PC-3 (cell line): ENCODE measurements at regions not wholly inside any gene's neighbourhood (a gene's known extent, or its start where the extent isn't known, plus 50 kb on each side); places are given as distances from the start of the nearest gene placed in this dataset.

ENCODE experiments used
- ATAC-seq: fragments of 200-7000 bp; cut with Tn5 transposase; 2 replicates; pipeline ENCODE4 v1.9.1; 2020; ENCODE audit warnings: mild to moderate bottlenecking, moderate library complexity
- BruUV-seq: library from RNA; stranded (reverse); fragments of 400-500 nt; replicated peaks from 2 replicates; lab custom pipeline; 2021; lab: Mats Ljungman, UMichigan
- CTCF ChIA-PET: fragments of 300-600 bp; sonication (Branson Sonifier 250); formaldehyde crosslinking; loops from one replicate; lab custom pipeline; 2022; ENCODE audit warnings: antibody characterized with exemption; lab: Charles Lee
- POLR2A ChIA-PET: fragments of 300-600 bp; sonication (Branson Sonifier 250); formaldehyde crosslinking; loops from one replicate; lab custom pipeline; 2022; ENCODE audit warnings: antibody characterized with exemption; ENCODE audit not compliant: unreplicated experiment; lab: Charles Lee
- DNase-seq: peaks from one replicate; pipeline ENCODE4 v3.0.0-alpha.2; 2015
- H2AFZ ChIP-seq: fragments of 300-600 bp; sonication (generic); 2 replicates; pipeline ENCODE4 v1.6.0; 2016; ENCODE audit warnings: antibody characterized with exemption, low read length
- H3F3A ChIP-seq: fragments of 300-600 bp; sonication (generic); one replicate; pipeline ENCODE4 v1.6.0; 2017; ENCODE audit warnings: antibody characterized with exemption, low read length, control low read depth, mild to moderate bottlenecking; ENCODE audit not compliant: unreplicated experiment
- H3K27ac ChIP-seq: fragments of 300-600 bp; sonication (generic); 2 replicates; pipeline ENCODE4 v1.5.1; 2016; ENCODE audit warnings: mild to moderate bottlenecking, low read length
- H3K27me3 ChIP-seq: fragments of 300-600 bp; sonication (generic); 2 replicates; pipeline ENCODE4 v1.6.1; 2016; ENCODE audit warnings: low read length, mixed read lengths
- H3K36me3 ChIP-seq: fragments of 300-600 bp; sonication (generic); 2 replicates; pipeline ENCODE4 v1.6.1; 2016; ENCODE audit warnings: low read depth, mixed run types, low read length, mixed read lengths
- H3K4me1 ChIP-seq: fragments of 300-600 bp; sonication (generic); 2 replicates; pipeline ENCODE4 v1.5.1; 2016; ENCODE audit warnings: low read length; ENCODE audit not compliant: insufficient read depth
- H3K4me2 ChIP-seq: fragments of 300-600 bp; sonication (generic); 2 replicates; pipeline ENCODE4 v1.6.0; 2016; ENCODE audit warnings: low read length
- H3K4me3 ChIP-seq: fragments of 300-600 bp; sonication (generic); 2 replicates; pipeline ENCODE4 v1.5.1; 2016; ENCODE audit warnings: mild to moderate bottlenecking, low read length, mixed read lengths
- H3K79me2 ChIP-seq: fragments of 300-600 bp; sonication (generic); 2 replicates; pipeline ENCODE4 v1.6.1; 2017; ENCODE audit warnings: low read length, mixed read lengths
- H3K9ac ChIP-seq: fragments of 300-600 bp; sonication (generic); 2 replicates; pipeline ENCODE4 v1.6.0; 2016; ENCODE audit warnings: mild to moderate bottlenecking, low read length
- H3K9me2 ChIP-seq: fragments of 300-600 bp; sonication (generic); replicated peaks from 2 replicates; pipeline ENCODE4 v1.6.1; 2016; ENCODE audit warnings: mixed run types, low read length, mixed read lengths
- H3K9me3 ChIP-seq: fragments of 300-600 bp; sonication (generic); 2 replicates; pipeline ENCODE4 v1.6.1; 2016; ENCODE audit warnings: low read length, mixed read lengths
- H4K20me1 ChIP-seq: fragments of 300-600 bp; sonication (generic); 2 replicates; pipeline ENCODE4 v1.6.1; 2016; ENCODE audit warnings: low read length, mixed read lengths
- CTCF ChIP-seq: fragments of 300-600 bp; sonication (generic); conservative IDR thresholded peaks from 2 replicates; pipeline ENCODE4 v1.5.1; 2017; ENCODE audit warnings: antibody characterized with exemption, low read depth, mild to moderate bottlenecking, low read length
- EZH2 ChIP-seq: fragments of 300-600 bp; sonication (generic); IDR thresholded peaks from one replicate; pipeline ENCODE4 v1.6.1; 2017; ENCODE audit warnings: antibody characterized with exemption, mild to moderate bottlenecking, low read length; ENCODE audit not compliant: unreplicated experiment
- EZH2phosphoT487 ChIP-seq: fragments of 300-600 bp; sonication (generic); IDR thresholded peaks from 2 replicates; pipeline ENCODE4 v1.6.1; 2018; ENCODE audit warnings: mild to moderate bottlenecking, antibody characterized with exemption, low read length, borderline replicate concordance
- intact Hi-C: fragments of 100-400 bp; cut with micrococcal nuclease; formaldehyde crosslinking; loops from 2 replicates; pipeline ENCODE4 v1.9.0; 2023

DNA sequence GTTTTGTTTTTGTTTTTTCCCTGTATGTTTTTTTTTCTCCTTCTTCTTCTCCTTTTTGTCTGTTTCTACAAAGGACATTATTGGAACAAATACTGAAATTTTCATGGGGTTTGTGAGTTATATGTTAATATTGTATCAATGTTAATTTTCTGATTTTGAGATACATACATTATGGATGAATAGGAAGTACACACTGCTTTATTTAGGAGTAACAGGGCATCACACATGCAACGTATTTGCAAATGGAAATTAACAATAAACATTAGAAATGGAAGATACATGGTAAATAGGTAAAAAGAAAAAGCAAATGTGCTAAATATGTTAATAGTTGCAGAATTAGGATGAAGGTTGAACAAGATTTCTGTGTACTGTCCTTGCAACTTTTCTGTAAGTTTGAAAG is 477.2 kb upstream of the INTU start:
- intact Hi-C loops, result no loop called here
- Histone ChIP-seq H3K27ac (no peak overlapping the region), H3K9ac (no peak overlapping the region), H3K79me2 (no peaks in the 10 kb centered on the region), H2AFZ (no peak overlapping the region), H3K36me3 (no peaks in the 10 kb centered on the region), H3K4me2 (no peak overlapping the region), H3F3A (no peaks in the 10 kb centered on the region), H4K20me1 (no peaks in the 10 kb centered on the region), H3K4me1 (no peaks in the 10 kb centered on the region), H3K9me2 (no peaks in the 10 kb centered on the region), H3K9me3 (no peaks in the 10 kb centered on the region), H3K27me3 (no peaks in the 10 kb centered on the region), H3K4me3 (no peak overlapping the region)
- ATAC-seq (no peak), DNase-seq (no peak)
- TF ChIP-seq CTCF, result no peak
- no peak for TF ChIP-seq EZH2
- TF ChIP-seq EZH2phosphoT487, result no peak
- ChIA-PET CTCF (no interaction called here), POLR2A (no interaction called here)
- no TSS peak for BruUV-seq

GRCh38 chr4:127162741-127163140 is 470.0 kb upstream of the INTU start:
- no peaks in the 10 kb centered on the region for H3K36me3 ChIP-seq
- no peak overlapping the region for H3K27ac ChIP-seq
- H3K27me3 ChIP-seq, result no peaks in the 10 kb centered on the region
- no peak for ATAC-seq
- H2AFZ ChIP-seq, result no peak overlapping the region
- peaks cover 5% of the 10 kb centered on the region; the same call in 1 of the 2 replicates for H3K9me3 ChIP-seq
- H3K4me2 ChIP-seq, result no peak overlapping the region
- H3K4me1 ChIP-seq, result no peaks in the 10 kb centered on the region
- intact Hi-C loops, result no loop called here
- no peak overlapping the region for H3K4me3 ChIP-seq
- no TSS peak for BruUV-seq
- no peak for DNase-seq
- no peak overlapping the region for H3K9ac ChIP-seq
- TF ChIP-seq EZH2, result no peak
- no peak for TF ChIP-seq EZH2phosphoT487
- no peak for TF ChIP-seq CTCF
- H3F3A ChIP-seq, result no peaks in the 10 kb centered on the region
- no peaks in the 10 kb centered on the region for H4K20me1 ChIP-seq
- no peaks in the 10 kb centered on the region for H3K9me2 ChIP-seq
- no peaks in the 10 kb centered on the region for H3K79me2 ChIP-seq
- ChIA-PET CTCF (no interaction called here), POLR2A (no interaction called here)

DNA sequence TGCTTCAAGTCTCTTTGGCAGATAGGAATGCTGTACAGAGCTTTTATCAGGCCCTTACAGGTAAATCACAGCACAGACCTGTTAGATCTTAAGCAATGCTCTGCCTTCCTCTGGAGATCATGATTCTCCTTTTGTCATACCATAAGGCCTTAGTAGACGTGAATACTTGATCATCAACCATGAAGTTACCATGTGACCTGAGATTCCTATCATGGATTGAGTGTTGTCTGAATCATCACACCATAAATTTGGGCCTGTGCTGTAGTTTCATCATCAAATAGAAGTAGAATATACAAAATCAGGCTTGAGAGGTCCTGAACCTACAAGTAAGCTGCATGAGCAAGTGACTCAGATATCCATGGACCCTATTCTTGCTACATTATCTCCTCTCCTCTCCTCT is 466.8 kb upstream of the INTU start:
- ATAC-seq (no peak), DNase-seq (no peak)
- no peak overlapping the region for H2AFZ ChIP-seq
- no peak overlapping the region for H3K4me3 ChIP-seq
- no TSS peak for BruUV-seq
- H3K4me2 ChIP-seq, result no peak overlapping the region
- H3K4me1 ChIP-seq, result no peaks in the 10 kb centered on the region
- H3K27me3 ChIP-seq, result no peaks in the 10 kb centered on the region
- H3K27ac ChIP-seq, result no peak overlapping the region
- intact Hi-C loops, result no loop called here
- H3F3A ChIP-seq, result no peaks in the 10 kb centered on the region
- no peak for TF ChIP-seq EZH2phosphoT487
- no peak for TF ChIP-seq EZH2
- no peak for TF ChIP-seq CTCF
- H3K9me2 ChIP-seq, result no peaks in the 10 kb centered on the region
- CTCF ChIA-PET, result no interaction called here
- no peaks in the 10 kb centered on the region for H3K36me3 ChIP-seq
- H3K9me3 ChIP-seq, result peaks cover 5% of the 10 kb centered on the region; the same call in 1 of the 2 replicates
- POLR2A ChIA-PET, result no interaction called here
- H4K20me1 ChIP-seq, result no peaks in the 10 kb centered on the region
- H3K9ac ChIP-seq, result no peak overlapping the region
- no peaks in the 10 kb centered on the region for H3K79me2 ChIP-seq
